ENCODE measurements at regions not wholly inside any gene's neighbourhood (a gene's known extent, or its start where the extent isn't known, plus 50 kb on each side); places are given as distances from the start of the nearest gene placed in this dataset.
A peak's percentile ranks its signal among the peaks of the same experiment; 100 is the strongest.

DNA sequence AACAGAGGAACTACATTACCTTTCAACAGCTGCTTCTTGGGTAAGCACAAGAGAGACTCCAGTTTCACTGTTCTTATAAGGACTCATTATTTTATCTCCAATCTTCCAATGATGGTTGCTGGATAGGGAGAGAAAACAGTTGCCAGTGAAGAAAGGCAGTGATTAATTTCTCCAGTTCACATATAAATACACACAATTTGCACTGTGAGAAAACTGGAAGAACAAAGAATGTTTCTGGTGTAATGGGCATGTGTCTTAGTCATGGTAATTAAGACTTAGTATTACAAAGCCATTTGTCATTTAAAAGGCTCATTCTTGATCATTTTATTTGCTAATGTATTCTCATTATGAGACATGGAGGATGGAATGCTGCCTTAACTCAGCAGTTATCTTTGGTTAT, 78.0 kb upstream of the FAR2 start:
- no peak for TF ChIP-seq RAD21 (IDR thresholded peaks at IDR 0.05; ENCODE audit: low read depth)
- TF ChIP-seq CEBPB (IDR thresholded peaks at IDR 0.05): no peak
- TF ChIP-seq NFIC (IDR thresholded peaks at IDR 0.05): no peak
- TF ChIP-seq, protein P1, sequence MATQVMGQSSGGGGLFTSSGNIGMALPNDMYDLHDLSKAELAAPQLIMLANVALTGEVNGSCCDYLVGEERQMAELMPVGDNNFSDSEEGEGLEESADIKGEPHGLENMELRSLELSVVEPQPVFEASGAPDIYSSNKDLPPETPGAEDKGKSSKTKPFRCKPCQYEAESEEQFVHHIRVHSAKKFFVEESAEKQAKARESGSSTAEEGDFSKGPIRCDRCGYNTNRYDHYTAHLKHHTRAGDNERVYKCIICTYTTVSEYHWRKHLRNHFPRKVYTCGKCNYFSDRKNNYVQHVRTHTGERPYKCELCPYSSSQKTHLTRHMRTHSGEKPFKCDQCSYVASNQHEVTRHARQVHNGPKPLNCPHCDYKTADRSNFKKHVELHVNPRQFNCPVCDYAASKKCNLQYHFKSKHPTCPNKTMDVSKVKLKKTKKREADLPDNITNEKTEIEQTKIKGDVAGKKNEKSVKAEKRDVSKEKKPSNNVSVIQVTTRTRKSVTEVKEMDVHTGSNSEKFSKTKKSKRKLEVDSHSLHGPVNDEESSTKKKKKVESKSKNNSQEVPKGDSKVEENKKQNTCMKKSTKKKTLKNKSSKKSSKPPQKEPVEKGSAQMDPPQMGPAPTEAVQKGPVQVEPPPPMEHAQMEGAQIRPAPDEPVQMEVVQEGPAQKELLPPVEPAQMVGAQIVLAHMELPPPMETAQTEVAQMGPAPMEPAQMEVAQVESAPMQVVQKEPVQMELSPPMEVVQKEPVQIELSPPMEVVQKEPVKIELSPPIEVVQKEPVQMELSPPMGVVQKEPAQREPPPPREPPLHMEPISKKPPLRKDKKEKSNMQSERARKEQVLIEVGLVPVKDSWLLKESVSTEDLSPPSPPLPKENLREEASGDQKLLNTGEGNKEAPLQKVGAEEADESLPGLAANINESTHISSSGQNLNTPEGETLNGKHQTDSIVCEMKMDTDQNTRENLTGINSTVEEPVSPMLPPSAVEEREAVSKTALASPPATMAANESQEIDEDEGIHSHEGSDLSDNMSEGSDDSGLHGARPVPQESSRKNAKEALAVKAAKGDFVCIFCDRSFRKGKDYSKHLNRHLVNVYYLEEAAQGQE (IDR thresholded peaks at IDR 0.05; ENCODE audit: low read depth): no peak

DNA sequence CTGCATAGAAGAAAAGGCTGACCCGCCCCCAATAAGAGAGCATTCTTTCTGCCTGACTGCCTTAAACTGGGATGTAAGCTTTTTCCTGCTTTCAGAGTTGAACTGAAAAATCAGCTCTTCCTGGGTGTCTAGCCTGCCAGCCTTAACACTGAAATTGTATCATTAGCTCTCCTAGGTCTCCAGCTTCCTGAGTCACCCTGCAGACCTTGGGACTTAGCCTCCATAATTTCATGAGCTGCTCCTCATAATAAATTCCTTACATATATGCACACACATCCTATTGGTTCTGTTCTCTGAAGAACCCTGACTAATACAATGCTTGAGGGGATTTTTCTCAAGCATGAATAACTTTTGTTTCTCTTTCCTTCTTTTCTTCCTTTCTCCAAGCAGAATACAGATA, 76.4 kb upstream of the FAR2 start:
- TF ChIP-seq RAD21 (IDR thresholded peaks at IDR 0.05; ENCODE audit: low read depth) (no peak), MAX (IDR thresholded peaks at IDR 0.05) (no peak)

DNA sequence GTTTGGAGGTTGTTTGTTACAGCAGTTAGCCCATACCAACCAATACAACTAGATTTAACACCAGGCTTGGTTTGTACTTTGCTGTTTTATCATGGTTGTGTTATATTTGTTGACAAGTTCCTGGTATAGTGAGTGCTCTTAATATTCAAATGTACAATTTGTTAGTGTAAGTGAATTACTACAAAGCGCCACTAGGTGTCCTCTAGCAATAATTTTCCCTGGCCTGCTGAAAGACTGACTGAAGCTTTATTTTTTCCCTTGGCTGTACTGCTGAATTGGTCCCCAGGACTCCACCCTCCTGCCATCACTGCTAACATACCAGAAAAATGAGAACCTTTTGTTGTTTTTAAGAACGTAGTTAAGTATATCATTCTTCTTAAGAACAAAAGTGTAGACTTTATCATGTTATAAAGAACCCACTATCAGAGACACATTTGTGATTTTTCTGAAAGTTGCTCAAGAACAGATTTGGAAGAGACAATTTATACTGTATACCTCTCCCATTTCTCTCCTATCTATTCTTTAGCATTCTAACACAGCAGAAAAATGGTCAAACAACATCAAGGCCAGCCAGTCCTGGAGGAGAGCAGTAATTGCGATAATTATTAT, 75.3 kb upstream of the FAR2 start:
- no peak for TF ChIP-seq FOXM1 (IDR thresholded peaks at IDR 0.05; ENCODE audit: borderline replicate concordance, low read depth)
- peak; percentile 64 for TF ChIP-seq RAD21 (IDR thresholded peaks at IDR 0.05; ENCODE audit: low read depth)

DNA sequence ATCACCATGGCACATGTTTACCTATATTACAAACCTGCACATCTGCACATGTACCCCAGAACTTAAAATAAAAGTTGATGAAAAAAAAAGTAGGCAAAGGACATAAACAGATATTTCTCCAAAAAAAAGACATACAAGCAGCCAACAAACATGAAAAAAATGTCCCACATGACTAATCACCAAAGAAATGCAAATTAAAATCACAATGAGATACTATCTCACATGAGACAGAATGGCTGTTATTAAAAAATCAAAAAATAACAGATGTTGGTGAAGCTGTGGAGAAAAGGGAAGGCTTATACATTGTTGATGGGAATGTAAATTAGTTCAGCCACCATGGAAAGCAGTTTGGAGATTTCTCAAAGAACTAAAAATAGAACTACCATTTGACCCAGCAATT, 68.0 kb upstream of the FAR2 start:
- no peak for TF ChIP-seq EP300 (IDR thresholded peaks at IDR 0.05; ENCODE audit: borderline replicate concordance)
- no peak for TF ChIP-seq NFIC (IDR thresholded peaks at IDR 0.05)

DNA sequence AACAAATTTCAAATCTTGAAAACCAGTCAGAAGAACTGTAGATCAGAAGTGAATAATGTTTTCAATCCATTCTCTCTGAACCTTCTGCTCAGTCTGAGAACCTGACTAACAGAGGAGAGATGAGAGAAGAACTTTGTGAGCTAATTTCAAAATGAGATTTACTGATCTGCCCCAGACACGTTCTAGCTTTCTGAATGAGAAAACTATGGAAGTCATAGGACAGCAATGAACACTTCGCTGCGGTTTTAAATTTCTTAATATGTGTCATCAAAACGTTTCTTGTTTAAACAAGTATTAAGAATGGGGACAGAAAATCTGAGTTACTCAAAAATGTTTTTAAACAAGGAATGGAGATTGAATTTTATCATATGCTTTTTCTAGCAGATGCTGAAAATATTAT, 66.6 kb upstream of the FAR2 start:
- TF ChIP-seq CEBPB (IDR thresholded peaks at IDR 0.05) (no peak), FOXM1 (IDR thresholded peaks at IDR 0.05; ENCODE audit: borderline replicate concordance, low read depth) (no peak)
- TF ChIP-seq, protein P2, sequence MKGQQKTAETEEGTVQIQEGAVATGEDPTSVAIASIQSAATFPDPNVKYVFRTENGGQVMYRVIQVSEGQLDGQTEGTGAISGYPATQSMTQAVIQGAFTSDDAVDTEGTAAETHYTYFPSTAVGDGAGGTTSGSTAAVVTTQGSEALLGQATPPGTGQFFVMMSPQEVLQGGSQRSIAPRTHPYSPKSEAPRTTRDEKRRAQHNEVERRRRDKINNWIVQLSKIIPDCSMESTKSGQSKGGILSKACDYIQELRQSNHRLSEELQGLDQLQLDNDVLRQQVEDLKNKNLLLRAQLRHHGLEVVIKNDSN (IDR thresholded peaks at IDR 0.05): no peak

GRCh38 chr12:29086325-29087271, 62.5 kb upstream of the FAR2 start:
- TF ChIP-seq, protein P2 (IDR thresholded peaks at IDR 0.05): no peak
- TF ChIP-seq, protein P1 (IDR thresholded peaks at IDR 0.05; ENCODE audit: low read depth): no peak
- TF ChIP-seq MAX (IDR thresholded peaks at IDR 0.05) (no peak), NFIC (IDR thresholded peaks at IDR 0.05) (no peak), TAF1 (IDR thresholded peaks at IDR 0.05; ENCODE audit: low read depth) (no peak), RAD21 (IDR thresholded peaks at IDR 0.05; ENCODE audit: low read depth) (no peak), TCF12 (IDR thresholded peaks at IDR 0.05; ENCODE audit: low read depth) (no peak), TEAD4 (IDR thresholded peaks at IDR 0.05) (no peak), FOXM1 (IDR thresholded peaks at IDR 0.05; ENCODE audit: borderline replicate concordance, low read depth) (no peak), ZBTB7A (IDR thresholded peaks at IDR 0.05; ENCODE audit: low read depth) (no peak), CEBPB (IDR thresholded peaks at IDR 0.05) (no peak), EGR1 (IDR thresholded peaks at IDR 0.05) (no peak), EP300 (IDR thresholded peaks at IDR 0.05; ENCODE audit: borderline replicate concordance) (no peak), YY1 (IDR thresholded peaks at IDR 0.05; ENCODE audit: low read depth) (no peak), CREB1 (IDR thresholded peaks at IDR 0.05; ENCODE audit: low read depth) (no peak)

Data from Ishikawa (cell line).